NT2/D1 (cell line): ENCODE measurements at regions not wholly inside any gene's neighbourhood (a gene's known extent, or its start where the extent isn't known, plus 50 kb on each side); places are given as distances from the start of the nearest gene placed in this dataset.

ENCODE experiments used
- SUZ12 ChIP-seq: IDR thresholded peaks from 2 replicates; pipeline ENCODE4 v1.6.1; 2011; ENCODE audit not compliant: insufficient read length, insufficient read depth; ENCODE audit errors: extremely low read depth
- YY1 ChIP-seq: IDR thresholded peaks from 2 replicates; pipeline ENCODE4 v1.6.1; 2011; ENCODE audit not compliant: insufficient read length, insufficient read depth

DNA sequence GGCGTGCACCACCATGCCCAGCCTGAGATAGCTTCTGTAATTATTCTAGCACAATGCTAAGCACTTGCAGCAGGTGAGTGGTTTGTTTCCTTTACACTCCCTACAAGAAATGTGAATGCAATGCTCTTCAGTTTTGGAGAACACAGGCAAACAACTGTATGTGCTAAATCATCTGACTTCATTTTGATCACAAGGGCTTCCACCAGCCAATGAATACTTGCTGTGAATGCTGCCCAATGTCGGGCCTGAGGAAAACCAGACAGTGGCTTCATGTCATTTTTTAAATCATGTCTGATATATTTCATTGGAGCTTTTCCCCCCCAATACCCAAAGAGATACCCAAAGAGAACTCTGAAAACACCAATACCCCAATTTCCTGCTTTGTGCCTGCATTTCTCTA is 155.6 kb upstream of the XPO1 start:
- no peak for TF ChIP-seq YY1
- TF ChIP-seq SUZ12: no peak
